NCI-H146 treated with DMSO at 0.1 percent for 48 hours (cell line): ENCODE measurements at regions not wholly inside any gene's neighbourhood (a gene's known extent, or its start where the extent isn't known, plus 50 kb on each side); places are given as distances from the start of the nearest gene placed in this dataset.
A peak's percentile ranks its signal among the peaks of the same experiment; 100 is the strongest.

Source experiments
- DNase-seq: peaks from one replicate; lab custom pipeline; 2025; ENCODE audit not compliant: unreplicated experiment; lab: John Stamatoyannopoulos, UW

DNA sequence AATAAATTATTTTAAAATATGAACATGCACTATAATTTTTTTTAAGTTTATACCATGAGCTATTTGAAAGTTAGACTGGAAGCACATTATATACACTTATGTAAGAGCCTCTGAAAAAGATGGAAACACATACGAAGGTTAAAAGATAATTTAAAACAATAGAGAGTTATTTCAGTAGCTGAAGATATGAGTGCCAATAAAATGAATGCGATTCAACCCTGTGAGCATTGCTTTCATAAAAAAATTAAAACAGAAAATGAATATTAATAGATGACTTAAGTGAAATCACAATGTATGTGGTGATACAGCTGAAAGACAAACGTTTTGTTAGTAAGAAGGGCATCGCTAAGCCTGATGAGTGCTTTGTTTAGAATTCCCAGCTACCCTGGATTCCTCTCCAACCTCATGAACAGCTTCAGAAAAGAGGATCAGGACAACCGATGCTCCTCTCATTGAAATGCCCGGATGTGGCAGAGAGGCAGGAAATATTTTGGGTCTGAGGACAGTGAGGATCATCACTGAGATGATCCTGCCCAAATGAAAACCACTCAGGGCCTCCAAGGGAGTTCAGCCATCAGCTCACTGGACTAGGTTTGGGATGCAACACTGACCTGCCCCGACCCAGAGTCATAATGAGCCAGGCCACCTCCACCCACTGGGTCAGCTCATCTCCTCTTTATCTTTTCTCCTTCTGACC is 60.2 kb upstream of the TOP3B start:
- DNase-seq = no peak

DNA sequence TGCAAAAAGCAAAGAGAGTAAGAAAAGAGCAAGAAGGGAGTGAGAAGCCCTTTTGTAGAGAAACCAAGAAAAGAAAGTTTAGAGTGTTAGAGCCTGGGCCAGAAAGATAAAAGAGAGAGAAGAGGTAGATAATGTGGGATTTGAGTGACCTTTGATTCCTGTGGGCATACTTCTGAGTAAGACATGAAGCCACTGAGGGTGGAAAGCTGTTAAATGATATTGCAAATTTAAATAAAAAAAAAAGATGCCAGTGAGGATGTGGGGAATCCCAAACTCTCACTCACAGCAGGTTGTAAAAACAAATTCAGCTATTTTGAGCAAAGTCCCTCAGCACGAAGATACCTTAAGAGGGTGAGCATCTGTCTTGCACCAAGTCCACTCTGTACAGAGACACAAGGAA is 59.4 kb upstream of the TOP3B start:
- no peak for DNase-seq

DNA sequence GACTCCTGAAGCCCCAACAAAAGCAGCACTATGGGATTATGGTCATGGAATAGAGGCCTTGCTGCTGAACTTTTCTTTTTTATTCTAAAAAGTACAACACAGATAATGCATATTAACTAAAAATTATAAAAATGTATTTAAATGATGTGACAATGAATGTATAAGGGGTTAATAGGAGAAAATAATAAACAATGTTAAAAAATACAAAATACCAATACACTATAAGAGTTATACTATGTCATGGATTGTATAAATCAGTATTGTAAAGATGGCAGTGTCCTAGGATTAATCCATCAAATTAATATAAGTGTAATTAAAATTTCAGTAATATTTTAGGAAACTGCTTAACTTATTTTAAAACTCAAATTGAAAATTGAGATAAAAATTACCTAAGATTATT is 58.3 kb upstream of the TOP3B start:
- DNase-seq = no peak

DNA sequence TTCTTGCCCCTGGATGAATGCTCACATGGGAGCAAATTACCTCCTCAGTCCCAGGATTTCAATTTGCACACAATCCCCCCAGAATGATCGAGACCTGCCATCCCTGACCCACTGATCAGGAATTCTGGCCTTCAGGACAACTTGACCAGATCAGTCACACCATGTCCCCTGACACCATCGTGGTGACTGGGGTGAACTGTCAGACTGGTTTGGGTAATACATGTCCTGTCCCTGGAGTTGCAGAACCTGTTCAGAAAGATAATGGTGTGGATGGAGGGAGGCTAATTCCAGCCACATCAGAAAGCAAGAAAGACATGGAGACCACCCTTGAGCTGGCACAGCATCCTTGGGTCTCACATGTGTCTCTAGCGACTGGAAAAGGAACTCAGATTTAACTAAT is 57.9 kb upstream of the TOP3B start:
- no peak for DNase-seq

DNA sequence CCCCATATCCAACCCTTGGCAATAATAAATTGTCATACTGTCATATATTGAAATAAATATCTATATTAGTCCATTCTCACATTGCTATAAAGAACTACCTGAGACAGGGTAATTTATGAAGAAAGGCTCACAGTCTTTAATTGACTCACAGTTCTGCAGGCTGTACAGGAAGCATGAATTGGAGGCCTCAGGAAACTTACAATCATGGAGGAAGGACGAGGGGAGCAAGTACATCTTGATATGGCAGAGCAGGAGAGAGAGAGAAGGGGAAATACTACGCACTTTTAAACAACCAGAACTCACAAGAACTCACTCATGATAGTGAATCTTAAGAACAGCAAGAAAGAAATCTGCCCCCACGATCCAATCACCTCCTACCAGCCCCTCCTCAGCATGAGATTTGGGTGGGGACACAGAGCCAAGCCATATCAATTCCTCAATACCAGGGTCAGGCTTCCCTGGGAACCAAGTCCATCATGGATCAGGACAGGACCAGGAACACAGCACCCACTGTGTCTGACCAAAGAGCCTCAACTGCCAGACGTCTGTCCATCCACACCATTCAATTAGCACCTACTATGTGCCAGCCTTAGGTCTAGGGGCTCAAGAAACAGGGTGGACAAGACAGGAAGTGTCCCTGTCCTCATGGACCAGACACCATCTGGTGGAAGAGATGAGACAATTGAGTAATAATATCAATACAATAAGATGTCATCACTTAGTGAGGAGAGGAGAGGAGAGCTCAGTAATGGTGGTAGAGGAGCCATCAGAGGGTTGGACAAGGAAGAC is 56.9 kb upstream of the TOP3B start:
- DNase-seq = no peak

DNA sequence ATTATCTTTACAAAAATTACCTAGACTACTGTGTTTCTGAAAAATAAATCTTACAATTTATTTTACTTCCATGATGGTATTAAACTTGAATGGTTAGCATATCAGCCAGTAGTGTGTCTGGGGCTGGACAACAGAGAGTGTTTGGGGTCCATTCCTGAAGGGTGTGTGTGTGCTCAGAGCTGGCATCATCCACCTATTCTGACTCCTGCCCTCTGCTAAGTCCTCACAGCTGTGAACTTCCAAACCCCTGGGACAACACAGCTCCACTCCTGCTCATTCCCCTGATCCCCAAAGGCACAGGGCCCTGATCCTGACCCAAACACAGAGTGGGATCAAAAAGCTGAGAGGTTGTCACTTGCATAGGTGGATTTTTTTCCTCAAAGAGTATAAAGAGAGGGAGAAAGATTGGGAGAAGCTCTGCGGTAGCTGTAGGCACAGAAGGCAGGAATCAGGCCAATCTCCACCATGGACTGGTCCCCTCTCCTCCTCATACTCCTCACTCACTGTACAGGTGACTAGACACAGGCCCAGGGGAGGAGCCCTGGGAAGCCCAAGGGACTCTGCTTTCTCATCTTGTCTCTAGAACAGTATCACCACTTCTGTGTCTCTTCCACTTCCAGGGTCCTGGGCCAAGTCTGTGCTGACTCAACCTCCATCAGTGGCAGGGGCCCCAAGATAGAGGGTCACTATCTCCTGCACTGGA is 55.7 kb upstream of the TOP3B start:
- DNase-seq = no peak

DNA sequence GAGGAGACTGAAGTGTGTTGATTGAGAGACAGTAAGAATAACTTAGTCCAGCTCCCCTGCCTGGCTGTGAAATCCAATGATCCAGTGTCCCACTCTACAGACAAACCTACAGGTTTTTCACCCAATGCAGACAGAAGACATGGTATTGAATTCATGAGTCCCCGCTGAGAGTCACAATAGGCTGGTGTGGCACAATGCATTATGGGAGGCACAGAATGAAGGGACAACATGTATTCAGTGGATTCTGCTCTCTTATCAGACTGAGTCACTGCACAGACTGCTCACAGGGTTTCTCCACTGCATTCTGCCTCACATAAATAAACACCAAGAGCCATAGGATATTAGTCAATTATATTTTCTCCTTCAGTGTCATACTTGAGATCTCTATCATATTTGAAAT is 55.2 kb upstream of the TOP3B start:
- DNase-seq = peak; percentile 37

DNA sequence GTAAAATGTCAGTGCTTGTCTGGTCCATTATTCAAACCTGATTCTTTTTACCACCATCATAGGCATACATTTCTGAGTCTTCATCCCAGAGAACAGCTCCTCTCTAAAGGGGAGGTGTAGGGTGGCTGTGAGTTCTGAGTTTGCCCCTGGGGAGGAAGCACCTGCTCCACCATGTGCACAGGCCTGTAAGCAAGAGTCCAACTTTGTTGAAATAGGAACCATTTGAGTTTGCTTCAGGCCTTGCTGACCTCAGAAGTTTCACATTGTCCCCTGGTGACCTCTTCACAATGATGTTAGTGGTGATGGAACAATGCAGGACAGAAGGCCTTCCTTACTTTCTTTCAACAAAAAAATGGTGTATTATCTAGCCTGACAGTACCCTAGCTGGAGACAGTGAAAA is 54.6 kb upstream of the TOP3B start:
- DNase-seq = no peak

DNA sequence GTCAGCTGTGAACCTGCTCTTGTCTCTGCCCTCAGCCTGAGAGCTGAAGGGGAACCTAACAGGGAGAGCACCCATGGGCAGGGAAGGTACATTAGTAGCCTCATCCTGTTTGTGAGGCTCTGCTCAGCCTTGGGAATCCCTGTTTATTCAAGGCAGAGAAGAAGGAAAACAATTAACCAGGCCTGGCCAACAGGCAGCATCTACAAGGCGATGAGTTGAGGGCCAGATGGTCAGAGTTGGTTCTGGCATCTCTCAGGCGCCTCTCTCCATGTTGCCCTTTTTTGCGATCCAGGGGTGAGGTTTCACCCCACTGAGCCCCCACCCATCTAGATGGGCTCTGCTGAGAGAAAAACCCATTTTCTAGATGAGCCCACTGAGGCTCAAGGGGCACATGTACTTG is 54.0 kb upstream of the TOP3B start:
- no peak for DNase-seq

DNA sequence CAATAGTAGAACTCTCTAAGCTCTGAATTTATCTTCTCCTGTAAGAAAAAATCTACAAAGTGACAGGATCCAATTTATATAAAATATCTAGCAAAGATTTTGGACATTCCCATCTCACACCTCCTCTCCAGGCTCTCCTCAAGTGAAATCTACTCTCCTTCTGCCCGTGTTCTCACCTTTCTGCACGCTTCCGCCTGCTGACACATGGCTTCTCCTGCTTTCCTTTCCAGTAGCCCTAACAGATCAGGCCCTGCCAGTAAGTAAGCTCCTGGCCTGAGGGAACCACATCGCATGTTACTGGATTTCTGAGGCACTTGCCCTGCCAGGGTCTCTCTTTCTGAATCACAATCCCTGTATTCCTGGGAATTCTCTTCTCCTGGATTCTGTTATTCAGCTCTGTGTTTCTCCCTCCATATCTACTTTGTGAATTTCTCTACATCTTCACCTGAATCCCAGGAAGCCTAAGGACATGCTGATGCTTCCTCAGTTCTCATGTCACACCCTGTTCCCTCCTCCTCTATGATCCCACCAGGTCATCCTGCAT is 53.3 kb upstream of the TOP3B start:
- no peak for DNase-seq

DNA sequence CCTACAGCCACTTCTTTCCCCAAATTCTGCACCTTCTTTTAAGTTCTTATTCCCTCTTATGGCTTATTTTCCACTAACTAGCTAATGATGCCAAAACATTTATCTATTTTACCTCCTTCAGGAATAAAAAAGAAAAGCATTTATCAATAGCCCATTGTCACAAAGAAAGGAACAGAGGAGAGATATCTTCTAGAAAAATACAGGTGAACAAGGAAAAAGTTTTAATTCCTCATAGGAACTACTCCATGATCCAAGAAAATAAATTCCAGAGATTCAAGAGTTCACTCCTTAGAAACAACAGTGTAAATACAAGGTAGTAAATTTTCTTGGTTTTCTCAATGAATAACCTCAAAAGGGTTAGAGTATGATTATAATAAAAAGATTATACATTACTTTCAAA is 52.6 kb upstream of the TOP3B start:
- DNase-seq = no peak

DNA sequence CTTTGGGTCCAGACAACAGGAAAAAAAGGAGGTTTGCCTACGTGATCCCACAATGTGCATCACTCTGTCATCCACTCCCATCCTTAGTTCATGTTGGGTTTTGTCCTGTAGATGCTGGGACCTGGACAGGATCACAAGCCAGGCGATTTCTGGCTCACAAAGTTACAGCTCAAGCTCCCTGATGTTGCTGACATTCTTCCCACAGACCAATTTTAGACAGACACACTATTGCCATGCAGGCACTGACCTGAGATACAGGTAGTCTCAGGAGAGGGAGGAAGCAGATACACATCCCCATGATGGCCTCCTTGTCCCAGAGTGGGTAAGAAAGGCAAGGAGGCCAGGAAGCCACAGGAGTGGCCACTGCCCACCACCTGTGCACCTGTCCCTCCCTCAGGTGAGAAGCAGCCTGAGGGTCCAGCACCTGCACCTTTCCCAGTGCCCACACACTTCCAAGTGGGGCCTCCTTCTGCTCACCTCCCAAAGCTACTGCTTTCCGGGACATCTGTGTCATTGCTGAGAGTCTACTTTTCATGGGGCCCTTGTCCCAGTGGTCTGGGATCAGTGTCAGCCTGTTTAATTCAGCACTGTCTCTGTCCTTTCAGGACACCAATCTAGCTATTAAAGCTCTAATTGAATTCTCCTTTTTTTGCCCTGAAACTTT is 52.0 kb upstream of the TOP3B start:
- DNase-seq = no peak

DNA sequence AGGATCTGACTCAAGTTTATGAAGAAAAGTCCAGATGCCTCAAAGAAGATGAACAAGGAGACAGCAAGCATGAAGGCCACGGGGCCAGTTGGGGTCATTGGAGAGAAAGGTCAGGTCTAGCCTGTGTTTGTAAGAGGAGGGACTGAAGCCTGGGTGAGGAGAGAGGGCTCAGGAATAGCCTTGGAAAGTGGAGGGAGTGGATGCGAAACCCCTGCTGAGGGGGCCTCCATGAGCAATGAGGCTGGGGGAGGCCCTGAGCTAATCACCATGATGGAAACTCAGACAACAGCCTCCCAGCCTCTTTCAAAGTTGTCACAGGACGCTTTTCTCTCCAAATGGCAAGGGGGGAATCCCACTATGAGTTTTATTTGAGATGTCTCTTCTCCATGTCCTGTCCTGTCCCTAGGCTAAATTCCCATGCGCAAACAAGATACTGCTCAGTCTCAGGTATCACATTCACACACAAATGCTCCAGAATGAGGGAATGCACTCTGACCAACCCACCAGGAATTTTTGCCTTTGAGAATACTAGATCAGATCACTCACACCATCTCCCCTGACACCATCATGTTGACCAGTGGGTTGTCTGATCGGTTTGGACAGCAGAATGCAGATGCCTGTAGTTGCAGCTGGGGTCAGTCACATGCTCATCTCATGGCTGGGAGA is 51.3 kb upstream of the TOP3B start:
- no peak for DNase-seq

DNA sequence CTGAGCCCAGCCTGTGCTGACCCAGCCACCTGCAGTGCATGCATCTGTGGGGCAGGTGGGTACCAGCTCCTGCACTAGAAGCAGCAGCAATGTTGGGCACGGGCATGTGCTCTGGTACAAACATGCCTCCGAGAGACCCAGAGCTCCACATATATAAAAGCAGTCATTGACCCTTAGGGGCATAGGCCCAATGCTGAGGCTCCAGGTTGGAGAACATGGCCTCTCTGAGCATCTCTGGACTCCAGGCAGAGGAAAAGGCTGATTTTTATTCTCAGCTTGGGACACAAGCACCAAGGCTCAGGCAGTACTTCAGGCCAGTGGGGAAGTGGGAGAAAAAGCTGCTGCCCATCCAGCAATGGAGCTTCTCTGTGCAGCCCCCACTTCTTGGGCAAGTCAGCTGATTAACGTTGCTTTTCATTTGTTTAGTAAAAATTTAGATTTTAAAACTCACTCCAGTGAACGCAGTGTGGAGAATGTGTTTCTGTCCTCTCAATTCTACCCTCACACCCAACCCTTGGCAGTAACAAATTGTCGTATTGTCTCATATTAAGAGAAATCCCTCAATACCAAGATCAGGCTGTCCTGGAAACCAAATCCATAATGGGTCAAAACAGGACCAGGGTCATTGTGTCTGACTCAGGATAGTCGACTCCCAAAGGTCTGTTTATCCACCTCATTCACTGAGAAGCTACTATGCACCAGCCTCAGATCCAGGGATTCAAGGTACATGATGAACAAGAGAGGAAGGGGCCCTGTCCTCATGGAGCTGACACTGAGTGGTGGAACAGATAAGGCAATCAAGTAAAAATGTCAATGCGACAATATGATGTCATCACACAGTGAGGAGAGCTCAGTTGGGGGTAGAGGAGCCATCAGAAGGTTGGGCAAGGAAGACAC is 50.6 kb upstream of the TOP3B start:
- DNase-seq = no peak

DNA sequence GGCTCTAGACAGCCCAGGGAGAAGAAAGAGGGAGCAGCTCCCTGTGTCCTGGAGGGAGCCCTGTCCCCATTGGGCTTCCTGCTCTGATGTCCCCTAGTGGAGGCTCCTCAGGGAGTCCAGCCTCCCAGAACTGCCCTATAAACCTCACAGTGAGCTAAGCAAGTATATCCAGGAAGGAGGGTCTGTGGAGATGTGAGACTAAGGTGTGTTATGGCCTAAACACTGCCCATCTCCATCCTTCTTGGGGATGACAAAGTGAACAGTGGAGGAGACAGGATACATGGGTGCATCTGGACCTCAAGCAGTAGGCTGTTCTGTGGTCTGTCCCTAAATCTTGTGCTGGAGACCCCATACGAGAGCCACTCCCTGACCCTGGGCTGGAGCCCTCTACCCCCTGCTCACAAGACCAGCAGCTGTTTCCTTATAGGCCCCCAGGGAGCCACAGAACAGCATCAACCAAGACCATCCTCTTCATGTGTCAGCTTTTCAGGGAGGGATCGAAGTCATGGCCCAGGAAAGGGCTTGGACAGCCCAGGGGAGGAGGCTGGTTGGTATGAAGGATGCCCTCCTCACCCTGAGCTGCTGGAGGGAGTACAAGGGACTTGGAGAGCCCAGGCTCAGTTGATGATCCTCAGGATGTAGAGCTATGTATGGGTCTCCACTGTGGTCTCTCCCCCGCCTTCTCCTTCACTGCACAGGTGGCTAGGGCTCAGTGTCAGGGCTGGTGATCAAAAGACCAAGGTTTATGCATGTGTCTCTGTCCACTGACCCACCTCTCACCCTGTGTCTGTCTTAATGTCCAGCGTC is 49.7 kb upstream of the TOP3B start:
- no peak for DNase-seq
